Esophagus squamous epithelium (tissue), 4 donors: ENCODE measurements at regions not wholly inside any gene's neighbourhood (a gene's known extent, or its start where the extent isn't known, plus 50 kb on each side); places are given as distances from the start of the nearest gene placed in this dataset.

Experiments
- POLR2A ChIP-seq, 4 donors: fragments of 450-650 bp; IDR thresholded peaks; one replicate each; pipeline ENCODE4 v1.6.1; 2017; ENCODE audit warnings: antibody characterized with exemption in 4 of 4, mild to moderate bottlenecking in 4 of 4, moderate library complexity in 3 of 4
- TF ChIP-seq, protein P1 (sequence below), 6 experiments: fragments of 450-650 bp in 4 of 6; fragments of 200-600 bp in 2 of 6; sonication (generic) in 2 of 6; IDR thresholded peaks; one replicate each; pipeline ENCODE4 v1.5.1; 2016 to 2019; ENCODE audit warnings: antibody characterized with exemption in 6 of 6, mild to moderate bottlenecking in 4 of 6, moderate library complexity in 4 of 6

DNA sequence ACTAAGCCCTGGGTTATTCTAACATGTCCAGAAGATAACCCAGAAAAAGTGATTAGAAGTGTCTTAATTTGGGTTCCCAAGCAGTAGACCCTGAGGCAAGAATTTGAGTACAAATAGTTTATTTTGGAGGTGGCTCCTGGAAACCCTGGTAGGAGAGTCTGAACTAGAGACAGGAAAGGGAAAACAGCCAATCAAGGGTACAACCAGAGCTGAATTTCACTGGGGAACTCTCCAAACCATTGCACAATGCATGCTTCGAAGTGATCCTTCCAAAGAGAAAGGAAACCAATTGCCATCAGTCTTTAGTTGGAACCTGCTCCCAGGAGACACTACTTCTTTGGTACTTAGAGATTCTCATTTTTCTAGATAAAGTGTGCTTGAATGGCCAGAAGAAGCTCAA lies 361.5 kb downstream of the MBD2 start:
- TF ChIP-seq, protein P1, sequence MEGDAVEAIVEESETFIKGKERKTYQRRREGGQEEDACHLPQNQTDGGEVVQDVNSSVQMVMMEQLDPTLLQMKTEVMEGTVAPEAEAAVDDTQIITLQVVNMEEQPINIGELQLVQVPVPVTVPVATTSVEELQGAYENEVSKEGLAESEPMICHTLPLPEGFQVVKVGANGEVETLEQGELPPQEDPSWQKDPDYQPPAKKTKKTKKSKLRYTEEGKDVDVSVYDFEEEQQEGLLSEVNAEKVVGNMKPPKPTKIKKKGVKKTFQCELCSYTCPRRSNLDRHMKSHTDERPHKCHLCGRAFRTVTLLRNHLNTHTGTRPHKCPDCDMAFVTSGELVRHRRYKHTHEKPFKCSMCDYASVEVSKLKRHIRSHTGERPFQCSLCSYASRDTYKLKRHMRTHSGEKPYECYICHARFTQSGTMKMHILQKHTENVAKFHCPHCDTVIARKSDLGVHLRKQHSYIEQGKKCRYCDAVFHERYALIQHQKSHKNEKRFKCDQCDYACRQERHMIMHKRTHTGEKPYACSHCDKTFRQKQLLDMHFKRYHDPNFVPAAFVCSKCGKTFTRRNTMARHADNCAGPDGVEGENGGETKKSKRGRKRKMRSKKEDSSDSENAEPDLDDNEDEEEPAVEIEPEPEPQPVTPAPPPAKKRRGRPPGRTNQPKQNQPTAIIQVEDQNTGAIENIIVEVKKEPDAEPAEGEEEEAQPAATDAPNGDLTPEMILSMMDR (IDR thresholded peaks at IDR 0.05): no peak
- no peak for TF ChIP-seq POLR2A (IDR thresholded peaks at IDR 0.05)
